ENCODE measurements at regions not wholly inside any gene's neighbourhood (a gene's known extent, or its start where the extent isn't known, plus 50 kb on each side); places are given as distances from the start of the nearest gene placed in this dataset.

- TF ChIP-seq FOXM1 (IDR thresholded peaks at IDR 0.05; ENCODE audit: borderline replicate concordance, low read depth) (no peak), EP300 (IDR thresholded peaks at IDR 0.05; ENCODE audit: borderline replicate concordance) (no peak), TAF1 (IDR thresholded peaks at IDR 0.05; ENCODE audit: low read depth) (no peak), TEAD4 (IDR thresholded peaks at IDR 0.05) (no peak), YY1 (IDR thresholded peaks at IDR 0.05; ENCODE audit: low read depth) (no peak), NFIC (IDR thresholded peaks at IDR 0.05) (no peak), EGR1 (IDR thresholded peaks at IDR 0.05) (no peak), CEBPB (IDR thresholded peaks at IDR 0.05) (no peak), CREB1 (IDR thresholded peaks at IDR 0.05; ENCODE audit: low read depth) (no peak), MAX (IDR thresholded peaks at IDR 0.05) (no peak), ZBTB7A (IDR thresholded peaks at IDR 0.05; ENCODE audit: low read depth) (no peak), RAD21 (IDR thresholded peaks at IDR 0.05; ENCODE audit: low read depth) (no peak)
- TF ChIP-seq, protein P1, sequence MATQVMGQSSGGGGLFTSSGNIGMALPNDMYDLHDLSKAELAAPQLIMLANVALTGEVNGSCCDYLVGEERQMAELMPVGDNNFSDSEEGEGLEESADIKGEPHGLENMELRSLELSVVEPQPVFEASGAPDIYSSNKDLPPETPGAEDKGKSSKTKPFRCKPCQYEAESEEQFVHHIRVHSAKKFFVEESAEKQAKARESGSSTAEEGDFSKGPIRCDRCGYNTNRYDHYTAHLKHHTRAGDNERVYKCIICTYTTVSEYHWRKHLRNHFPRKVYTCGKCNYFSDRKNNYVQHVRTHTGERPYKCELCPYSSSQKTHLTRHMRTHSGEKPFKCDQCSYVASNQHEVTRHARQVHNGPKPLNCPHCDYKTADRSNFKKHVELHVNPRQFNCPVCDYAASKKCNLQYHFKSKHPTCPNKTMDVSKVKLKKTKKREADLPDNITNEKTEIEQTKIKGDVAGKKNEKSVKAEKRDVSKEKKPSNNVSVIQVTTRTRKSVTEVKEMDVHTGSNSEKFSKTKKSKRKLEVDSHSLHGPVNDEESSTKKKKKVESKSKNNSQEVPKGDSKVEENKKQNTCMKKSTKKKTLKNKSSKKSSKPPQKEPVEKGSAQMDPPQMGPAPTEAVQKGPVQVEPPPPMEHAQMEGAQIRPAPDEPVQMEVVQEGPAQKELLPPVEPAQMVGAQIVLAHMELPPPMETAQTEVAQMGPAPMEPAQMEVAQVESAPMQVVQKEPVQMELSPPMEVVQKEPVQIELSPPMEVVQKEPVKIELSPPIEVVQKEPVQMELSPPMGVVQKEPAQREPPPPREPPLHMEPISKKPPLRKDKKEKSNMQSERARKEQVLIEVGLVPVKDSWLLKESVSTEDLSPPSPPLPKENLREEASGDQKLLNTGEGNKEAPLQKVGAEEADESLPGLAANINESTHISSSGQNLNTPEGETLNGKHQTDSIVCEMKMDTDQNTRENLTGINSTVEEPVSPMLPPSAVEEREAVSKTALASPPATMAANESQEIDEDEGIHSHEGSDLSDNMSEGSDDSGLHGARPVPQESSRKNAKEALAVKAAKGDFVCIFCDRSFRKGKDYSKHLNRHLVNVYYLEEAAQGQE (IDR thresholded peaks at IDR 0.05; ENCODE audit: low read depth) = no peak
- TF ChIP-seq, protein P2, sequence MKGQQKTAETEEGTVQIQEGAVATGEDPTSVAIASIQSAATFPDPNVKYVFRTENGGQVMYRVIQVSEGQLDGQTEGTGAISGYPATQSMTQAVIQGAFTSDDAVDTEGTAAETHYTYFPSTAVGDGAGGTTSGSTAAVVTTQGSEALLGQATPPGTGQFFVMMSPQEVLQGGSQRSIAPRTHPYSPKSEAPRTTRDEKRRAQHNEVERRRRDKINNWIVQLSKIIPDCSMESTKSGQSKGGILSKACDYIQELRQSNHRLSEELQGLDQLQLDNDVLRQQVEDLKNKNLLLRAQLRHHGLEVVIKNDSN (IDR thresholded peaks at IDR 0.05) = no peak
These were observed 212.5 kb upstream of the CHD6 start for GRCh38 chr20:41830702-41831101.

DNA sequence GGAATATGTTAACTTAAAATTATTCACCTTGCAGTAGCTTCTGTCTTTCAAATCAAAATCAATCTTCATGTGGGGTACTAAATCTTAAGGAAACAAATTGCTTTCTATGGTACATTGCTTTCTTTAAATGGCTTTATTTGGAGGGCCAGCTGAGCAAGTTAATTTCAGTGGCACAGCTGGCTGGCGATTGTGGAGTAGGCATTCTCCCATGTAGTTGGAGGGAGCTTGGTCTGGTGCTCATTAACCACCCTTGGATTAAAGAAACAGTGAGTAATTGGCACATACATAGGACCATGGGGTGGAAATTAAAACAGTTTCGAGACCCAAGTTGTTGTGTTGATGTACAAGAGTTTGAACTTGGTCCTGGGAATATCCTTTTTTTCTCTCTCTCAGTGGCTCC is 201.3 kb upstream of the CHD6 start:
- TF ChIP-seq MAX (IDR thresholded peaks at IDR 0.05) (no peak), EP300 (IDR thresholded peaks at IDR 0.05; ENCODE audit: borderline replicate concordance) (no peak), EGR1 (IDR thresholded peaks at IDR 0.05) (no peak), ZBTB7A (IDR thresholded peaks at IDR 0.05; ENCODE audit: low read depth) (no peak), YY1 (IDR thresholded peaks at IDR 0.05; ENCODE audit: low read depth) (no peak), CREB1 (IDR thresholded peaks at IDR 0.05; ENCODE audit: low read depth) (no peak), TCF12 (IDR thresholded peaks at IDR 0.05; ENCODE audit: low read depth) (no peak), TEAD4 (IDR thresholded peaks at IDR 0.05) (no peak), FOXM1 (IDR thresholded peaks at IDR 0.05; ENCODE audit: borderline replicate concordance, low read depth) (no peak), NFIC (IDR thresholded peaks at IDR 0.05) (no peak)
- TF ChIP-seq, protein P1 (IDR thresholded peaks at IDR 0.05; ENCODE audit: low read depth) = no peak

DNA sequence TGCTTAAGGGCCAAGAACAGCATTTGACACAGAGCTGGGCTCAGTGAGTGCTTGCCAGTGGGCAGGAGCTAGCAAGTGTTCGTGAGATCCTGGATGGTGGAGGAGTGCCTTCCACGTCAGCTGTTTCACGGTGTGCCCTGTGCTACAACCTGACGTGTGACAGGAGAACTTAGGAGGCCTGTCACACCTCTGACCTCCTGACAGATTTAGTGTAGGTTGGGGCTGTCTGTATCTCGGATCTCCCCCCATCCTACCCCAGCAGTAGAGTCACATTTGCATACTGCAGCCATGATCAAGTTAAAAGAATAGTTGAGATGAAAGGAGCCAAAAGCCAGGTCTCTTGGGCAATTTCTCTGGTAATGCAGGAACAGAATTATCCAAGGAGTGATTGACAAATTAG is 200.8 kb upstream of the CHD6 start:
- TF ChIP-seq EGR1 (IDR thresholded peaks at IDR 0.05) (no peak), NFIC (IDR thresholded peaks at IDR 0.05) (no peak), RAD21 (IDR thresholded peaks at IDR 0.05; ENCODE audit: low read depth) (no peak)

- no peak for TF ChIP-seq TEAD4 (IDR thresholded peaks at IDR 0.05)
These were observed 200.2 kb upstream of the CHD6 start for GRCh38 chr20:41818369-41818768.

GRCh38 chr20:41811456-41811855 is 193.3 kb upstream of the CHD6 start:
- no peak for TF ChIP-seq FOXM1 (IDR thresholded peaks at IDR 0.05; ENCODE audit: borderline replicate concordance, low read depth)
- no peak for TF ChIP-seq TAF1 (IDR thresholded peaks at IDR 0.05; ENCODE audit: low read depth)
- TF ChIP-seq MAX (IDR thresholded peaks at IDR 0.05) = no peak
- no peak for TF ChIP-seq EGR1 (IDR thresholded peaks at IDR 0.05)

DNA sequence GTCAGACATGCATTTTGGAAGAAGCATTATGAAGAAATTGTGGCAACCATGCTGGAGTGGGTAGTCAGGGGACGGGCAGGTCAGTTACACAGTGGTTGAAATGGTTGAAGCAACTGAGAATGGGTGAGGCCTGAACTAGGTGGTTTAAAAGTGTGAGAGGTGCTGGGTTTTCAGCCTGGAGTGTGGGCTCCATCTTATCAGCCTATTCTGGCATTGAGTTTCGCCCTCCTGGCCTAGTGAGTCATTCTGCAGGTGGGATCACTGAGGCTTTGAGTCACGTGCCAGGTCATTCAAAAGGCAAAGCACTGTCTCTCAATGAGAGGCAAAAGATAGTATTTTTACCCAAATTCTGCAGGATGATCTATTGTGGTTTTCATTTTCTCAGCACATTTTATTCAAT is 181.9 kb upstream of the CHD6 start:
- TF ChIP-seq RAD21 (IDR thresholded peaks at IDR 0.05; ENCODE audit: low read depth) = no peak
- TF ChIP-seq EGR1 (IDR thresholded peaks at IDR 0.05) = no peak
- no peak for TF ChIP-seq NFIC (IDR thresholded peaks at IDR 0.05)
- TF ChIP-seq ZBTB7A (IDR thresholded peaks at IDR 0.05; ENCODE audit: low read depth) = no peak
- no peak for TF ChIP-seq YY1 (IDR thresholded peaks at IDR 0.05; ENCODE audit: low read depth)
- no peak for TF ChIP-seq MAX (IDR thresholded peaks at IDR 0.05)
- no peak for TF ChIP-seq EP300 (IDR thresholded peaks at IDR 0.05; ENCODE audit: borderline replicate concordance)
- no peak for TF ChIP-seq TEAD4 (IDR thresholded peaks at IDR 0.05)
- no peak for TF ChIP-seq TCF12 (IDR thresholded peaks at IDR 0.05; ENCODE audit: low read depth)
- TF ChIP-seq FOXM1 (IDR thresholded peaks at IDR 0.05; ENCODE audit: borderline replicate concordance, low read depth) = no peak
- no peak for TF ChIP-seq CEBPB (IDR thresholded peaks at IDR 0.05)
- TF ChIP-seq, protein P1 (IDR thresholded peaks at IDR 0.05; ENCODE audit: low read depth) = no peak
- TF ChIP-seq TAF1 (IDR thresholded peaks at IDR 0.05; ENCODE audit: low read depth) = no peak
- TF ChIP-seq CREB1 (IDR thresholded peaks at IDR 0.05; ENCODE audit: low read depth) = no peak
- TF ChIP-seq, protein P2 (IDR thresholded peaks at IDR 0.05) = no peak
